ENCODE measurements at regions not wholly inside any gene's neighbourhood (a gene's known extent, or its start where the extent isn't known, plus 50 kb on each side); places are given as distances from the start of the nearest gene placed in this dataset.

GRCh38 chr10:128505346-128505745, 379.1 kb upstream of the MKI67 start:
- no peak overlapping the region for H3K4me3 ChIP-seq (ENCODE audit: low read depth in 1 of 2, low read length in 2 of 2)
- no peaks in the 10 kb centered on the region for H3K4me1 ChIP-seq (ENCODE audit: insufficient read depth, low read length)
- no peak overlapping the region for H3K27ac ChIP-seq (ENCODE audit: low read depth, low read length)
- no peaks in the 10 kb centered on the region for H3K9me3 ChIP-seq (ENCODE audit: low read length)
- H3K27me3 ChIP-seq (ENCODE audit: control insufficient read depth in 1 of 2, insufficient read depth in 2 of 2, low read length in 2 of 2), result no peaks in the 10 kb centered on the region
- H3K36me3 ChIP-seq (ENCODE audit: insufficient read depth, low read length), result no peaks in the 10 kb centered on the region
- no peak overlapping the region for H3K9ac ChIP-seq (ENCODE audit: low read length)

- no peak overlapping the region for H3K27ac ChIP-seq (ENCODE audit: low read depth, low read length)
- no peaks in the 10 kb centered on the region for H3K27me3 ChIP-seq (ENCODE audit: control insufficient read depth in 1 of 2, insufficient read depth in 2 of 2, low read length in 2 of 2)
- H3K9ac ChIP-seq (ENCODE audit: low read length), result no peak overlapping the region
- no peak overlapping the region for H3K4me3 ChIP-seq (ENCODE audit: low read depth in 1 of 2, low read length in 2 of 2)
- no peaks in the 10 kb centered on the region for H3K36me3 ChIP-seq (ENCODE audit: insufficient read depth, low read length)
- H3K9me3 ChIP-seq (ENCODE audit: low read length), result no peaks in the 10 kb centered on the region
- H3K4me1 ChIP-seq (ENCODE audit: insufficient read depth, low read length), result no peaks in the 10 kb centered on the region
Measured at GRCh38 chr10:128506423-128506822, 380.2 kb upstream of the MKI67 start.

GRCh38 chr10:128507066-128507465, 380.8 kb upstream of the MKI67 start:
- H3K27me3 ChIP-seq (ENCODE audit: control insufficient read depth in 1 of 2, insufficient read depth in 2 of 2, low read length in 2 of 2), result no peaks in the 10 kb centered on the region
- no peak overlapping the region for H3K27ac ChIP-seq (ENCODE audit: low read depth, low read length)
- H3K4me3 ChIP-seq (ENCODE audit: low read depth in 1 of 2, low read length in 2 of 2), result no peak overlapping the region
- H3K9ac ChIP-seq (ENCODE audit: low read length), result no peak overlapping the region
- no peaks in the 10 kb centered on the region for H3K4me1 ChIP-seq (ENCODE audit: insufficient read depth, low read length)
- H3K36me3 ChIP-seq (ENCODE audit: insufficient read depth, low read length), result no peaks in the 10 kb centered on the region
- no peaks in the 10 kb centered on the region for H3K9me3 ChIP-seq (ENCODE audit: low read length)

- H3K9me3 ChIP-seq (ENCODE audit: low read length), result no peaks in the 10 kb centered on the region
- no peak overlapping the region for H3K4me3 ChIP-seq (ENCODE audit: low read depth in 1 of 2, low read length in 2 of 2)
- no peaks in the 10 kb centered on the region for H3K36me3 ChIP-seq (ENCODE audit: insufficient read depth, low read length)
- H3K27ac ChIP-seq (ENCODE audit: low read depth, low read length), result no peak overlapping the region
- H3K4me1 ChIP-seq (ENCODE audit: insufficient read depth, low read length), result no peaks in the 10 kb centered on the region
- H3K9ac ChIP-seq (ENCODE audit: low read length), result no peak overlapping the region
- no peaks in the 10 kb centered on the region for H3K27me3 ChIP-seq (ENCODE audit: control insufficient read depth in 1 of 2, insufficient read depth in 2 of 2, low read length in 2 of 2)
Measured at GRCh38 chr10:128511284-128511683, 385.1 kb upstream of the MKI67 start.

- Histone ChIP-seq H3K4me1 (ENCODE audit: insufficient read depth, low read length) (no peaks in the 10 kb centered on the region), H3K9ac (ENCODE audit: low read length) (no peak overlapping the region), H3K27me3 (ENCODE audit: control insufficient read depth in 1 of 2, insufficient read depth in 2 of 2, low read length in 2 of 2) (no peaks in the 10 kb centered on the region), H3K27ac (ENCODE audit: low read depth, low read length) (no peak overlapping the region), H3K9me3 (ENCODE audit: low read length) (no peaks in the 10 kb centered on the region), H3K4me3 (ENCODE audit: low read depth in 1 of 2, low read length in 2 of 2) (no peak overlapping the region), H3K36me3 (ENCODE audit: insufficient read depth, low read length) (no peaks in the 10 kb centered on the region)
Measured at GRCh38 chr10:128512767-128513166, 386.5 kb upstream of the MKI67 start.

- Histone ChIP-seq H3K4me3 (ENCODE audit: low read depth in 1 of 2, low read length in 2 of 2) (no peak overlapping the region), H3K9ac (ENCODE audit: low read length) (no peak overlapping the region), H3K27ac (ENCODE audit: low read depth, low read length) (no peak overlapping the region), H3K9me3 (ENCODE audit: low read length) (no peaks in the 10 kb centered on the region), H3K36me3 (ENCODE audit: insufficient read depth, low read length) (no peaks in the 10 kb centered on the region), H3K27me3 (ENCODE audit: control insufficient read depth in 1 of 2, insufficient read depth in 2 of 2, low read length in 2 of 2) (no peaks in the 10 kb centered on the region), H3K4me1 (ENCODE audit: insufficient read depth, low read length) (no peaks in the 10 kb centered on the region)
Measured at GRCh38 chr10:128514536-128514935, 388.3 kb upstream of the MKI67 start.

- no peak overlapping the region for H3K9ac ChIP-seq (ENCODE audit: low read length)
- no peak overlapping the region for H3K4me3 ChIP-seq (ENCODE audit: low read depth in 1 of 2, low read length in 2 of 2)
- no peaks in the 10 kb centered on the region for H3K4me1 ChIP-seq (ENCODE audit: insufficient read depth, low read length)
- H3K36me3 ChIP-seq (ENCODE audit: insufficient read depth, low read length), result no peaks in the 10 kb centered on the region
- H3K9me3 ChIP-seq (ENCODE audit: low read length), result no peaks in the 10 kb centered on the region
- no peaks in the 10 kb centered on the region for H3K27me3 ChIP-seq (ENCODE audit: control insufficient read depth in 1 of 2, insufficient read depth in 2 of 2, low read length in 2 of 2)
- H3K27ac ChIP-seq (ENCODE audit: low read depth, low read length), result no peak overlapping the region
Measured at GRCh38 chr10:128516180-128516579, 390.0 kb upstream of the MKI67 start.

- Histone ChIP-seq H3K36me3 (ENCODE audit: insufficient read depth, low read length) (no peaks in the 10 kb centered on the region), H3K27ac (ENCODE audit: low read depth, low read length) (no peak overlapping the region), H3K9me3 (ENCODE audit: low read length) (no peaks in the 10 kb centered on the region), H3K4me3 (ENCODE audit: low read depth in 1 of 2, low read length in 2 of 2) (no peak overlapping the region), H3K27me3 (ENCODE audit: control insufficient read depth in 1 of 2, insufficient read depth in 2 of 2, low read length in 2 of 2) (no peaks in the 10 kb centered on the region), H3K9ac (ENCODE audit: low read length) (no peak overlapping the region), H3K4me1 (ENCODE audit: insufficient read depth, low read length) (no peaks in the 10 kb centered on the region)
Measured at GRCh38 chr10:128517167-128517566, 390.9 kb upstream of the MKI67 start.

GRCh38 chr10:128518000-128518399, 391.8 kb upstream of the MKI67 start:
- Histone ChIP-seq H3K36me3 (ENCODE audit: insufficient read depth, low read length) (no peaks in the 10 kb centered on the region), H3K4me3 (ENCODE audit: low read depth in 1 of 2, low read length in 2 of 2) (no peak overlapping the region), H3K9ac (ENCODE audit: low read length) (no peak overlapping the region), H3K27ac (ENCODE audit: low read depth, low read length) (no peak overlapping the region), H3K9me3 (ENCODE audit: low read length) (no peaks in the 10 kb centered on the region), H3K27me3 (ENCODE audit: control insufficient read depth in 1 of 2, insufficient read depth in 2 of 2, low read length in 2 of 2) (no peaks in the 10 kb centered on the region), H3K4me1 (ENCODE audit: insufficient read depth, low read length) (no peaks in the 10 kb centered on the region)

GRCh38 chr10:128519581-128519980, 393.4 kb upstream of the MKI67 start:
- Histone ChIP-seq H3K27ac (ENCODE audit: low read depth, low read length) (no peak overlapping the region), H3K36me3 (ENCODE audit: insufficient read depth, low read length) (no peaks in the 10 kb centered on the region), H3K4me3 (ENCODE audit: low read depth in 1 of 2, low read length in 2 of 2) (no peak overlapping the region), H3K9me3 (ENCODE audit: low read length) (no peaks in the 10 kb centered on the region), H3K4me1 (ENCODE audit: insufficient read depth, low read length) (no peaks in the 10 kb centered on the region), H3K9ac (ENCODE audit: low read length) (no peak overlapping the region), H3K27me3 (ENCODE audit: control insufficient read depth in 1 of 2, insufficient read depth in 2 of 2, low read length in 2 of 2) (no peaks in the 10 kb centered on the region)

GRCh38 chr10:128520211-128520815, 394.1 kb upstream of the MKI67 start:
- H3K36me3 ChIP-seq (ENCODE audit: insufficient read depth, low read length), result no peaks in the 10 kb centered on the region
- H3K27me3 ChIP-seq (ENCODE audit: control insufficient read depth in 1 of 2, insufficient read depth in 2 of 2, low read length in 2 of 2), result no peaks in the 10 kb centered on the region
- H3K27ac ChIP-seq (ENCODE audit: low read depth, low read length), result no peak overlapping the region
- H3K9me3 ChIP-seq (ENCODE audit: low read length), result no peaks in the 10 kb centered on the region
- H3K9ac ChIP-seq (ENCODE audit: low read length), result no peak overlapping the region
- H3K4me1 ChIP-seq (ENCODE audit: insufficient read depth, low read length), result no peaks in the 10 kb centered on the region
- no peak overlapping the region for H3K4me3 ChIP-seq (ENCODE audit: low read depth in 1 of 2, low read length in 2 of 2)

GRCh38 chr10:128522551-128523308, 396.5 kb upstream of the MKI67 start:
- H3K4me3 ChIP-seq (ENCODE audit: low read depth in 1 of 2, low read length in 2 of 2), result no peak overlapping the region
- no peaks in the 10 kb centered on the region for H3K9me3 ChIP-seq (ENCODE audit: low read length)
- H3K9ac ChIP-seq (ENCODE audit: low read length), result no peak overlapping the region
- no peaks in the 10 kb centered on the region for H3K27me3 ChIP-seq (ENCODE audit: control insufficient read depth in 1 of 2, insufficient read depth in 2 of 2, low read length in 2 of 2)
- no peak overlapping the region for H3K27ac ChIP-seq (ENCODE audit: low read depth, low read length)
- H3K4me1 ChIP-seq (ENCODE audit: insufficient read depth, low read length), result peaks cover 4% of the 10 kb centered on the region
- H3K36me3 ChIP-seq (ENCODE audit: insufficient read depth, low read length), result no peaks in the 10 kb centered on the region

Measured in muscle layer of colon (tissue), 2 donors.